Ectodermal cell (in vitro differentiated cells): ENCODE measurements at regions not wholly inside any gene's neighbourhood (a gene's known extent, or its start where the extent isn't known, plus 50 kb on each side); places are given as distances from the start of the nearest gene placed in this dataset.
"Not testable (repeated sequence)": the region's sequence is repeated elsewhere in the genome, so short reads cannot be mapped to it uniquely, and the experiment has no call there.

Experiments
- H3K27ac ChIP-seq: 2 replicates; pipeline ENCODE4 v1.7.0; 2013; ENCODE audit warnings: mild to moderate bottlenecking, low read depth, low read length; ENCODE audit not compliant: insufficient read depth, poor library complexity, severe bottlenecking
- H3K27me3 ChIP-seq: 2 replicates; pipeline ENCODE4 v1.7.0; 2013; ENCODE audit warnings: mild to moderate bottlenecking, low read length; ENCODE audit not compliant: insufficient read depth, control insufficient read depth, poor library complexity, severe bottlenecking
- H3K36me3 ChIP-seq: one replicate; pipeline ENCODE4 v1.7.0; 2013; ENCODE audit warnings: low read length; ENCODE audit not compliant: control insufficient read depth, insufficient read depth
- H3K4me1 ChIP-seq: one replicate; pipeline ENCODE4 v1.7.0; 2013; ENCODE audit warnings: low read length; ENCODE audit not compliant: control insufficient read depth, insufficient read depth
- H3K4me3 ChIP-seq: 2 replicates; pipeline ENCODE4 v1.7.0; 2013; ENCODE audit warnings: low read depth, low read length, control low read depth; ENCODE audit not compliant: insufficient read depth
- H3K9me3 ChIP-seq: 2 replicates; pipeline ENCODE4 v1.7.0; 2013; ENCODE audit warnings: mild to moderate bottlenecking, low read length, moderate library complexity; ENCODE audit not compliant: control insufficient read depth
- WGBS, 2 experiments: methylation state at CpG; one replicate each; pipeline ENCODE4 v1.1.7; 2013; ENCODE audit warnings: missing lambda C conversion rate in 2 of 2; 5-methylcytosine and 5-hydroxymethylcytosine counted together

DNA sequence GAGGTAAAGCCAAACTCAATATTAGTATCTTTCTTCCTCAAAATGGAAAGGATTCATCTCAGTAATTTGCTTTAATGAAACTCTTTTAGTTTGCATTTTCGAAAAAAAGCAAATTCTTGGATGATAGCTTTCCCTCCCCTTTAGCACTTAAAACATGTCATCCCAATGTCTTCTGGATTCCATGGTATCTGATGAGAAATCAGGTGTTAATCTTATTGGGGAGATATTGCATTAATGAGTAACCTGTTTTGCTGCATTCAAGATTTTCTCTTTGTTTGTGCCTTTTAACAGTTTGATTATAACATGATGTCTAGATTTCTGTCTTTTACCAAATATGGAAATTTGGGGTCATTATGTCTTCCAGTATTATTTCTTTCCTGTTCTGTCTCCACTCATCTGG, 405.1 kb upstream of the FOXG1 start:
- H3K4me3 ChIP-seq: no peak overlapping the region
- no peaks in the 10 kb centered on the region for H3K36me3 ChIP-seq
- H3K9me3 ChIP-seq: no peaks in the 10 kb centered on the region
- 91 to 100% methylated on average over 1 of the region's 1 CpG for WGBS, 2 experiments
- no peak overlapping the region for H3K27ac ChIP-seq
- no peaks in the 10 kb centered on the region for H3K27me3 ChIP-seq
- H3K4me1 ChIP-seq: no peaks in the 10 kb centered on the region

DNA sequence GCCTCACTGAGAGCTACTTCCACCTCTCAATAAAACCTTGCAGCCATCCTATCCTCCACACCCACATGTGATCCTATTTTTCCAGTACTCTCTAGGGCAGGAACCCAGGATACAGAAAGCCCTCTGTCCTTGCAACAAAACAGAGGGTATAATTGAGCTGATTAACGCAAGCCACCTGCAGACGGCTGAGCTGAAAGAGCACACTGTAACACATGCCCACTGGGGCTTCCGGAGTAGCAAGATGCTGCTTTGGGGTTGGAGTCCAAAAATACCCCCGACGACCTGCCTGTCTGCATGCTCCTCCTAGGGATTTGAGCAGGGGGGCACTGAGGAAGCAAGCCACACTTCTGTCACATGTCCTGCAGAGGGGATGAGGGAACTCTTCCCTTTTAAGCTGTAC, 401.1 kb upstream of the FOXG1 start:
- no peaks in the 10 kb centered on the region for H3K4me1 ChIP-seq
- H3K36me3 ChIP-seq: no peaks in the 10 kb centered on the region
- H3K27me3 ChIP-seq: no peaks in the 10 kb centered on the region
- 85 to 90% methylated on average over 5 of the region's 5 CpGs for WGBS, 2 experiments
- no peak overlapping the region for H3K27ac ChIP-seq
- H3K4me3 ChIP-seq: no peak overlapping the region
- H3K9me3 ChIP-seq: no peaks in the 10 kb centered on the region

DNA sequence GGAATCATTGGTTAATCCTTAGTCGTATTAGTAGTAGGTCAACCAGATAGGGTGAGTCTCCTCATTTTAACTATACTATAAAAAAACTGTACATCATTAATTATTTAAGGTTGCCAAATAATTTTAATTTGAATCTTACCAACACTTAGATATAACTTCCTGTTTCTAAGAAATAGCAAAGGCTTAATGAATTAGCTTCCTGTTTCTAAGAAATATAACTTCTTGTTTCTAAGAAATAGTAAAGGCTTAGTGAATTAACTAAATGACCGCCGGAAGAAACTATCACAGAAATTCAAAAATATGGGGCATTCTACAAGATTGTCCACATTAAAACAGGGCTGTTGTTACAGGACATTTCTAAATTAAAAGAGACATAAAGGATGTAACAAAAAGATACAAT, 392.9 kb upstream of the FOXG1 start:
- no peak overlapping the region for H3K27ac ChIP-seq
- H3K9me3 ChIP-seq: no peaks in the 10 kb centered on the region
- no peaks in the 10 kb centered on the region for H3K4me1 ChIP-seq
- H3K36me3 ChIP-seq: no peaks in the 10 kb centered on the region
- no peak overlapping the region for H3K4me3 ChIP-seq
- H3K27me3 ChIP-seq: no peaks in the 10 kb centered on the region
- 95 to 100% methylated on average over 1 to 3 of the region's 3 CpGs for WGBS, 2 experiments

DNA sequence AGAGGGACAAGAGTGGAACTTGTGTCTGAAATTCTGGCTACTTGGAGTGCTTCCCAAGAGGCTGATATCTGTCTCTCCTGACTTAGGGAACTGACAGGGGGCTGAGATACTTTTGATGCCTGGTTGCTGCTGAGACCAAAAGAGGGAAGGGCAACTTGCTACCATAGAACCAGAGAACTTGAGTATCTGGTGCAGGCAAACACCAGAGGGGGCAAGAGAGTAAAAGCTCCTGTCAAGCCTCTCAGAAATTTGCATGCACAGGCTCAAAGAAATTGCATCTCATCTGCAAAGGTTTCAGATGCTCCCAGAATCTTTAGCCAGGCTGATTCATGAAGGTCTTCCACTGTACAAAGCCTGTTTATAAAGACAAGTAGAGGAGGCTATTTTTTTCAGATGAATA, 391.3 kb upstream of the FOXG1 start:
- Histone ChIP-seq H3K27me3 (no peaks in the 10 kb centered on the region), H3K27ac (no peak overlapping the region), H3K9me3 (no peaks in the 10 kb centered on the region), H3K4me1 (no peaks in the 10 kb centered on the region), H3K36me3 (no peaks in the 10 kb centered on the region), H3K4me3 (no peak overlapping the region)

DNA sequence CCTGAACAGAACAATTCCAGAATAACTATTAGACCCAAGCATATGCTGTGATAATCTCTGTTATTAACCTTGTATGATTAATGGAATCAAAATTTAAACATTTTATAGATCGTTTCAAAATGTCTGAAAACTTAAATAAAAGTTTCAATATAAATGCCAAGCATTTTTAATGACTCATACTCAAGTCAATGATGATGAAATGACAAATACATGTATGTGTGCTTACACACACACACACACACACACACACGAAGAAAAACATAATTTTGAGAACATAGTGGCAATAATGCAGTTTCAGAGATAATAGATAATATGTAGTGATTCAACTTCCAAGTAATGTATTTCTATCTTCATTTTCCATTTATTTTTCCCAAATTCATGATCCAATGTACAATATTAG, 384.9 kb upstream of the FOXG1 start:
- WGBS, 2 experiments: no CpG with 5 or more reads among the region's 2 CpGs
- Histone ChIP-seq H3K27ac (no peak overlapping the region), H3K9me3 (no peaks in the 10 kb centered on the region), H3K4me3 (no peak overlapping the region), H3K4me1 (no peaks in the 10 kb centered on the region), H3K27me3 (peaks cover 9% of the 10 kb centered on the region), H3K36me3 (no peaks in the 10 kb centered on the region)

DNA sequence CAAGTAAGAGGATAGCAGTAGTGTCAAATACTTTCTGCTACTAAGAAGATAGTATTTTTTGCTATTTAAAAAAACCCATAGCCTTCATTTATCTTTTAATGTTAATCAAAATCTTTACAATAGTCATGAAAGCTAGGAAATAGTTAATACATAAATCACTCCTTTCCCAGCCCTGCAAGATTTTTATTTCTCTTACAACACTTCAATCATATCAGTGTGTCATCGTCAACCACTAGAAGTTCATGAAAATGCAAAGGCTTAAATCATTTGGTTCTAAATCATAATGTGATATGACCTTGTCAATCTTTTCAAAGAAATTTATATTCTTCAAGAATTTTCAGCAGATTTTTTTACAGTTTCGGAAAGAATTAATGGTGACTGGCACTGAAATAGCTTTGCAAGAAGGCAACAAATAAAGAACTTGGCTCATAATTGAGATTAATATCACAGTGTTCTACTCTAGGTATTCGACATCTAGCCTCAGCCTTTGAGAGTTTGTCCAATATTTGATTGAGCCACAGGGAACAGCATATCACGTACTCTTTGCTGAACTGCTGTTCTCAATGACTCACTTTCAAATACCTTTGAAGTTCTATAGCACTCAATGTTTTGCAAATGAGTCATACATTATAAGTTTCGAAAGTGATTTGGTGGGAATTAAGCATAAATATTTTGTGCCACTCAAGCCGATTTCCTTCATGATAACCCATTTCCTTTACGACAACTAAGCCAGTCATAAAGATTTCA, 384.0 kb upstream of the FOXG1 start:
- WGBS, 2 experiments: 96 to 97% methylated on average over 4 to 7 of the region's 7 CpGs
- no peak overlapping the region for H3K27ac ChIP-seq
- no peak overlapping the region for H3K4me3 ChIP-seq

DNA sequence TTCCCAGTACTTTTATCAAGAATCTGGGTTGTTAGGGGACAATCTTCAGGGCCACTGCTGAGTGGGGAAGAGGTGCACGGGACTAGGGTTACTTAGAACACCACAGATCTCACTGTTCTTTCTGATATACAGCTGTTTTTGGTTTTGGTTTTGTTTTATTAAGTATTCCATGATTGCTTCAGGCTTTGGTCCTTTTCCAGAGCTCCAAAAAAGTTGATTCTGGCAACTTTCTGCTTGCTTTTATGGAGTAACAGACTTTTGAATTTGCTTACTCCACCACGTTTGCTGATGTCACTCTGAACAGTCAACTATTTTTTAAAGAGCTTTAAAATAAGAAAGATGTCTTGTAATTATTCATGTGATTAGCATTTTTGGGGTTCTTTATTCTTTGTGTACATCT, 368.1 kb upstream of the FOXG1 start:
- WGBS, 2 experiments: 95 to 100% methylated on average over 2 of the region's 2 CpGs
- H3K4me1 ChIP-seq: no peaks in the 10 kb centered on the region
- no peak overlapping the region for H3K27ac ChIP-seq
- H3K9me3 ChIP-seq: no peaks in the 10 kb centered on the region
- H3K4me3 ChIP-seq: no peak overlapping the region
- no peaks in the 10 kb centered on the region for H3K36me3 ChIP-seq
- no peaks in the 10 kb centered on the region for H3K27me3 ChIP-seq

More for the DNA sequence above, 384.0 kb upstream of the FOXG1 start:
- H3K27me3 ChIP-seq: peaks cover 16% of the 10 kb centered on the region
- H3K9me3 ChIP-seq: no peaks in the 10 kb centered on the region
- no peaks in the 10 kb centered on the region for H3K4me1 ChIP-seq
- no peaks in the 10 kb centered on the region for H3K36me3 ChIP-seq

DNA sequence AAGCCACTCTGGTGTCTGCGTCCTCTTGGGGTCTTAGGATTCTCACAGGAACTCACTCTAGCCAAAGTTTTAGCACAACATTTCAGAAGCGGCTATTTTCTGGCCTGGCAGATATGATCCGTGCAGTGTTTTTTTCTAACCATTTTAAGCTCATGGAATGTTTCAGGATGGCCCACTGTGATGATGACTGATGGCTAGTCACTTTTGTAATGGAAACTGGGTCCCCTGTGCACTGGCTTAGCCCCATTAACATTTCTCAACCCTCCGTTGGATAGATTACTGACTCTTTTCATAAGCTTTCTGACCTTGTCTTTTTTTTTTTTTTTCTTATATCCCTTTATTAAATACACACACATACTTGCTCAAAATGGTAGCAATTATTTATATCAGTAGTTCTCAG, 364.9 kb upstream of the FOXG1 start:
- H3K27ac ChIP-seq, H3K36me3 ChIP-seq, H3K9me3 ChIP-seq, H3K4me3 ChIP-seq, H3K4me1 ChIP-seq, H3K27me3 ChIP-seq: not testable (repeated sequence)
- WGBS, 2 experiments: no CpG with 5 or more reads among the region's 4 CpGs

DNA sequence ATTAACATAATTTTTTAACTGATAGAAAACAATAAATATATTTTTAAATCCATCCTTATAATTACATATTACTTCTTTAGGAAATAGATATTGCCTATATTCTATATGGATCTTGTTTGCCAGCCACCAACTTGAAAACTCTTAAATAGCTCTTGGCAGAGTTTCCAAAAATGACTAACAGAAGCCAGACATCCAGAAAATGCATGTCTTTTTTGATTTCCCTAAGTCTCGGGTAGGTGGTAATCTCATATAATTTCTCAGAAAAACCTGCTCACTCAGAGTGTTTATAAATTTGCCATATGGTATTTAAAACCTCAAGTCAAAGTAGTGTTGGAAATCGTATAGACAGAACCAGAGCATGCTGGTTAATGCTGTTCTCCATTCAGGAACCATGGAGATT, 360.4 kb upstream of the FOXG1 start:
- no peaks in the 10 kb centered on the region for H3K4me1 ChIP-seq
- WGBS, 2 experiments: 53 to 78% methylated on average over 1 to 2 of the region's 2 CpGs
- H3K36me3 ChIP-seq: no peaks in the 10 kb centered on the region
- no peaks in the 10 kb centered on the region for H3K27me3 ChIP-seq
- no peak overlapping the region for H3K27ac ChIP-seq
- no peak overlapping the region for H3K4me3 ChIP-seq
- H3K9me3 ChIP-seq: no peaks in the 10 kb centered on the region

DNA sequence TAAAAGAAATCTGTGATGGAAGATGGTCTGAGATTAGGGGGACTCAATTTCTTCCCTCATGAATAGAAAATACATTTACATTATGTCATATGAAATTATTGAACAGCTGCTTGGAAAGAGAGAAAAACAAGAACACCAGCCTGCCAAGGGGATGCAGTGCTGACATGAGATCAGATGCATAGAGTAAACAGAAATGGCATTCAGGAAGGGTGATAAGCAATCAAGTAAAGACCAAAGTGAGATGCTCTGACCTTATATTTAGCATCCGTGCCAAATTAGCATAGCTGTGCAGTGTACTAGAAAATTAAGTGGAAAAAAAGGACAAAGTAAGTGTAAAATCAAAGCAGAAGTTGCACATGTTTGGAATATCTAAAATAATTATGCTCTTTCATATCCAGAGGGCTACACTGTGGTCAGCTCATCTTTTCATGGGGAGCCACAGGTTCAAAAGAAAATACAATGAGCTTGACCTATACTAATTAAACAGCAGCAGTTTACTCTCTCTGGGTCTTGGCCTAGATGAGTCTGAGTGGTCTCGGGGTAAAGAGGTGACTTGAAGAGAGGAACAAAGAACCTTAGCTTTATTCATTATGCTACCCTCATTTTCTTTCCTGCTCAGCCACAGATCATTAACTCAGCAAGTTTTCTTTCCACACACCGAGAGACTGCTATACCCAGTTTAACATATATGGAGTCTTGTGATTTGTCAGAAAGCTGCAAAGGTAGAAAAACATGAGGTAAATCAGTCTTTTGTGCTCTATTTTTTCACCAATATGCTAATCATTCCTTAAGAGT, 359.4 kb upstream of the FOXG1 start:
- Histone ChIP-seq H3K27me3 (no peaks in the 10 kb centered on the region), H3K4me1 (no peaks in the 10 kb centered on the region), H3K36me3 (no peaks in the 10 kb centered on the region), H3K4me3 (no peak overlapping the region), H3K9me3 (no peaks in the 10 kb centered on the region), H3K27ac (no peak overlapping the region)
- WGBS, 2 experiments: 93 to 94% methylated on average over 3 of the region's 3 CpGs
